PC-3 (cell line): ENCODE measurements at regions not wholly inside any gene's neighbourhood (a gene's known extent, or its start where the extent isn't known, plus 50 kb on each side); places are given as distances from the start of the nearest gene placed in this dataset.

Experiments
- ATAC-seq: fragments of 200-7000 bp; cut with Tn5 transposase; 2 replicates; pipeline ENCODE4 v1.9.1; 2020; ENCODE audit warnings: mild to moderate bottlenecking, moderate library complexity
- BruUV-seq: library from RNA; stranded (reverse); fragments of 400-500 nt; replicated peaks from 2 replicates; lab custom pipeline; 2021; lab: Mats Ljungman, UMichigan
- CTCF ChIA-PET: fragments of 300-600 bp; sonication (Branson Sonifier 250); formaldehyde crosslinking; loops from one replicate; lab custom pipeline; 2022; ENCODE audit warnings: antibody characterized with exemption; lab: Charles Lee
- POLR2A ChIA-PET: fragments of 300-600 bp; sonication (Branson Sonifier 250); formaldehyde crosslinking; loops from one replicate; lab custom pipeline; 2022; ENCODE audit warnings: antibody characterized with exemption; ENCODE audit not compliant: unreplicated experiment; lab: Charles Lee
- DNase-seq: peaks from one replicate; pipeline ENCODE4 v3.0.0-alpha.2; 2015
- H2AFZ ChIP-seq: fragments of 300-600 bp; sonication (generic); 2 replicates; pipeline ENCODE4 v1.6.0; 2016; ENCODE audit warnings: antibody characterized with exemption, low read length
- H3F3A ChIP-seq: fragments of 300-600 bp; sonication (generic); one replicate; pipeline ENCODE4 v1.6.0; 2017; ENCODE audit warnings: antibody characterized with exemption, low read length, control low read depth, mild to moderate bottlenecking; ENCODE audit not compliant: unreplicated experiment
- H3K27ac ChIP-seq: fragments of 300-600 bp; sonication (generic); 2 replicates; pipeline ENCODE4 v1.5.1; 2016; ENCODE audit warnings: mild to moderate bottlenecking, low read length
- H3K27me3 ChIP-seq: fragments of 300-600 bp; sonication (generic); 2 replicates; pipeline ENCODE4 v1.6.1; 2016; ENCODE audit warnings: low read length, mixed read lengths
- H3K36me3 ChIP-seq: fragments of 300-600 bp; sonication (generic); 2 replicates; pipeline ENCODE4 v1.6.1; 2016; ENCODE audit warnings: low read depth, mixed run types, low read length, mixed read lengths
- H3K4me1 ChIP-seq: fragments of 300-600 bp; sonication (generic); 2 replicates; pipeline ENCODE4 v1.5.1; 2016; ENCODE audit warnings: low read length; ENCODE audit not compliant: insufficient read depth
- H3K4me2 ChIP-seq: fragments of 300-600 bp; sonication (generic); 2 replicates; pipeline ENCODE4 v1.6.0; 2016; ENCODE audit warnings: low read length
- H3K4me3 ChIP-seq: fragments of 300-600 bp; sonication (generic); 2 replicates; pipeline ENCODE4 v1.5.1; 2016; ENCODE audit warnings: mild to moderate bottlenecking, low read length, mixed read lengths
- H3K79me2 ChIP-seq: fragments of 300-600 bp; sonication (generic); 2 replicates; pipeline ENCODE4 v1.6.1; 2017; ENCODE audit warnings: low read length, mixed read lengths
- H3K9ac ChIP-seq: fragments of 300-600 bp; sonication (generic); 2 replicates; pipeline ENCODE4 v1.6.0; 2016; ENCODE audit warnings: mild to moderate bottlenecking, low read length
- H3K9me2 ChIP-seq: fragments of 300-600 bp; sonication (generic); replicated peaks from 2 replicates; pipeline ENCODE4 v1.6.1; 2016; ENCODE audit warnings: mixed run types, low read length, mixed read lengths
- H3K9me3 ChIP-seq: fragments of 300-600 bp; sonication (generic); 2 replicates; pipeline ENCODE4 v1.6.1; 2016; ENCODE audit warnings: low read length, mixed read lengths
- H4K20me1 ChIP-seq: fragments of 300-600 bp; sonication (generic); 2 replicates; pipeline ENCODE4 v1.6.1; 2016; ENCODE audit warnings: low read length, mixed read lengths
- CTCF ChIP-seq: fragments of 300-600 bp; sonication (generic); conservative IDR thresholded peaks from 2 replicates; pipeline ENCODE4 v1.5.1; 2017; ENCODE audit warnings: antibody characterized with exemption, low read depth, mild to moderate bottlenecking, low read length
- EZH2 ChIP-seq: fragments of 300-600 bp; sonication (generic); IDR thresholded peaks from one replicate; pipeline ENCODE4 v1.6.1; 2017; ENCODE audit warnings: antibody characterized with exemption, mild to moderate bottlenecking, low read length; ENCODE audit not compliant: unreplicated experiment
- EZH2phosphoT487 ChIP-seq: fragments of 300-600 bp; sonication (generic); IDR thresholded peaks from 2 replicates; pipeline ENCODE4 v1.6.1; 2018; ENCODE audit warnings: mild to moderate bottlenecking, antibody characterized with exemption, low read length, borderline replicate concordance
- intact Hi-C: fragments of 100-400 bp; cut with micrococcal nuclease; formaldehyde crosslinking; loops from 2 replicates; pipeline ENCODE4 v1.9.0; 2023

- no peak for TF ChIP-seq CTCF
- no peak for TF ChIP-seq EZH2phosphoT487
- TF ChIP-seq EZH2, result no peak
- no peaks in the 10 kb centered on the region for H3K79me2 ChIP-seq
- CTCF ChIA-PET, result no interaction called here
- intact Hi-C loops, result no loop called here
- no peak overlapping the region for H3K4me3 ChIP-seq
- BruUV-seq, result no TSS peak
- H3K9ac ChIP-seq, result no peak overlapping the region
- no peak overlapping the region for H3K27ac ChIP-seq
- no peak overlapping the region for H3K4me2 ChIP-seq
- H4K20me1 ChIP-seq, result no peaks in the 10 kb centered on the region
- H2AFZ ChIP-seq, result no peak overlapping the region
- POLR2A ChIA-PET, result no interaction called here
- no peaks in the 10 kb centered on the region for H3K9me2 ChIP-seq
- H3K4me1 ChIP-seq, result peaks cover 9% of the 10 kb centered on the region
- no peaks in the 10 kb centered on the region for H3K36me3 ChIP-seq
- no peak for DNase-seq
- ATAC-seq, result no peak
- H3K9me3 ChIP-seq, result no peaks in the 10 kb centered on the region
- no peaks in the 10 kb centered on the region for H3F3A ChIP-seq
- no peaks in the 10 kb centered on the region for H3K27me3 ChIP-seq
Measured at GRCh38 chr18:6592522-6592921, 137.0 kb upstream of the ARHGAP28 start.

GRCh38 chr18:6593142-6593885 lies 136.2 kb upstream of the ARHGAP28 start:
- DNase-seq (no peak), ATAC-seq (no peak)
- BruUV-seq, result no TSS peak
- no peaks in the 10 kb centered on the region for H3K9me2 ChIP-seq
- POLR2A ChIA-PET, result no interaction called here
- no peaks in the 10 kb centered on the region for H3K27me3 ChIP-seq
- peaks cover 9% of the 10 kb centered on the region for H3K4me1 ChIP-seq
- H3K27ac ChIP-seq, result no peak overlapping the region
- no peaks in the 10 kb centered on the region for H3K79me2 ChIP-seq
- CTCF ChIA-PET, result no interaction called here
- H3K4me2 ChIP-seq, result no peak overlapping the region
- H3K4me3 ChIP-seq, result no peak overlapping the region
- intact Hi-C loops, result no loop called here
- H4K20me1 ChIP-seq, result no peaks in the 10 kb centered on the region
- no peak overlapping the region for H3K9ac ChIP-seq
- no peaks in the 10 kb centered on the region for H3F3A ChIP-seq
- H3K9me3 ChIP-seq, result no peaks in the 10 kb centered on the region
- no peaks in the 10 kb centered on the region for H3K36me3 ChIP-seq
- H2AFZ ChIP-seq, result no peak overlapping the region
- TF ChIP-seq CTCF (no peak), EZH2 (no peak), EZH2phosphoT487 (no peak)

GRCh38 chr18:6595666-6596065 lies 133.8 kb upstream of the ARHGAP28 start:
- intact Hi-C loops, result no loop called here
- CTCF ChIA-PET, result no interaction called here
- H3K36me3 ChIP-seq, result no peaks in the 10 kb centered on the region

More at GRCh38 chr18:6595666-6596065, 133.8 kb upstream of the ARHGAP28 start:
- ATAC-seq, result no peak
- Histone ChIP-seq H4K20me1 (no peaks in the 10 kb centered on the region), H3F3A (no peaks in the 10 kb centered on the region), H3K4me2 (no peak overlapping the region), H3K9ac (no peak overlapping the region), H3K9me3 (no peaks in the 10 kb centered on the region), H3K4me1 (peaks cover 9% of the 10 kb centered on the region), H2AFZ (no peak overlapping the region), H3K27me3 (no peaks in the 10 kb centered on the region), H3K27ac (no peak overlapping the region), H3K9me2 (no peaks in the 10 kb centered on the region; the same call in 1 of the 2 replicates), H3K4me3 (no peak overlapping the region), H3K79me2 (no peaks in the 10 kb centered on the region)
- TF ChIP-seq EZH2phosphoT487 (no peak), CTCF (no peak), EZH2 (no peak)
- no peak for DNase-seq
- POLR2A ChIA-PET, result interaction anchor here (0.6 kb wide), 1 partner anchor 16 kb away, joined by 4 read pairs; no protein-coding TSS in a partner anchor
- BruUV-seq, result no TSS peak
